Uterus (tissue), 2 donors: ENCODE measurements at regions not wholly inside any gene's neighbourhood (a gene's known extent, or its start where the extent isn't known, plus 50 kb on each side); places are given as distances from the start of the nearest gene placed in this dataset.

Experiments
- CTCF ChIP-seq, 4 experiments: fragments of 200-600 bp in 2 of 4; fragments of 450-650 bp in 2 of 4; sonication (generic) in 2 of 4; IDR thresholded peaks; one replicate each; pipeline ENCODE4 v1.5.1; 2016 to 2019; ENCODE audit warnings: antibody characterized with exemption in 4 of 4, mild to moderate bottlenecking in 2 of 4, moderate library complexity in 1 of 4
- POLR2A ChIP-seq, 2 donors: fragments of 450-650 bp; IDR thresholded peaks; one replicate each; pipeline ENCODE4 v1.6.1; 2016; ENCODE audit warnings: antibody characterized with exemption in 2 of 2, mild to moderate bottlenecking in 1 of 2, moderate library complexity in 1 of 2

DNA sequence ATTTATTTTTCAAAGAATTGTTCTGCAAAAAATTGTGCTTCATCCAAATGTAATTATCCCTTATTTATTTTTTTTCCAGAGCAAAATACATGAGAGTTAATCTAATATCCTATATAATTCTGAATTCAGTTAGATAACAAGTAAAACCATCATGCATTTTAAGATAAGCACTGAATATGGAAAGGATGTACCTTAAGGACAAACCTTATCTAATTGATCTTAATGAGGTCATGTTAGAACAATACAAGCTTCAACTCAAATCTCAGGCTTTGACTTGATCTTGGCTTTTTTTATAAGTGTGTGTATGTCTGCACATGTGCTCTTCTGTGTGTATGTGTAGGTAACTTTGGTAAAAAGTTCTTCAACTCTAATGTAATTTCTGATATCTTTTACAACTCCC lies 1828.8 kb downstream of the PCDH9 start:
- TF ChIP-seq CTCF (IDR thresholded peaks at IDR 0.05) (no peak), POLR2A (IDR thresholded peaks at IDR 0.05) (no peak)
